CD4-positive, alpha-beta T cell treated with Interleukin-12 subunit alpha and Interleukin-12 subunit beta, for 1 hour (primary cell): ENCODE measurements at regions not wholly inside any gene's neighbourhood (a gene's known extent, or its start where the extent isn't known, plus 50 kb on each side); places are given as distances from the start of the nearest gene placed in this dataset.
"Not testable (repeated sequence)": the region's sequence is repeated elsewhere in the genome, so short reads cannot be mapped to it uniquely, and the experiment has no call there.

Source experiments
- DNase-seq: peaks from one replicate; pipeline ENCODE4 v3.0.0-alpha.2; 2020

- no peak for DNase-seq
These were observed 69.7 kb downstream of the RPS6KA4 start for GRCh38 chr11:64428693-64429092.

- DNase-seq: no peak
These were observed 71.0 kb downstream of the RPS6KA4 start for GRCh38 chr11:64429970-64430369.

GRCh38 chr11:64430645-64431044, 71.7 kb downstream of the RPS6KA4 start:
- no peak for DNase-seq

GRCh38 chr11:64436000-64436399, 77.0 kb downstream of the RPS6KA4 start:
- no peak for DNase-seq

GRCh38 chr11:64437426-64437825, 78.5 kb downstream of the RPS6KA4 start:
- DNase-seq: no peak

GRCh38 chr11:64438986-64439771, 80.2 kb downstream of the RPS6KA4 start:
- no peak for DNase-seq

- not testable (repeated sequence) for DNase-seq
These were observed 81.0 kb downstream of the RPS6KA4 start for GRCh38 chr11:64439772-64440491.

GRCh38 chr11:64441127-64441526, 82.2 kb downstream of the RPS6KA4 start:
- DNase-seq: no peak

- DNase-seq: no peak
These were observed 84.0 kb downstream of the RPS6KA4 start for GRCh38 chr11:64443001-64443400.

GRCh38 chr11:64444838-64445441, 86.0 kb downstream of the RPS6KA4 start:
- no peak for DNase-seq

GRCh38 chr11:64445651-64446050, 86.7 kb downstream of the RPS6KA4 start:
- no peak for DNase-seq

- peak; percentile 17 for DNase-seq
These were observed 89.1 kb downstream of the RPS6KA4 start for GRCh38 chr11:64447831-64448598.

GRCh38 chr11:64448599-64449380, 89.8 kb downstream of the RPS6KA4 start:
- DNase-seq: peak; percentile 67

- DNase-seq: peak; percentile 76
These were observed 90.6 kb downstream of the RPS6KA4 start for GRCh38 chr11:64449381-64450167.

- no peak for DNase-seq
These were observed 91.2 kb downstream of the RPS6KA4 start for GRCh38 chr11:64450168-64450560.

GRCh38 chr11:64451856-64452255, 92.9 kb downstream of the RPS6KA4 start:
- no peak for DNase-seq

- DNase-seq: no peak
These were observed 94.5 kb downstream of the RPS6KA4 start for GRCh38 chr11:64453466-64453865.

GRCh38 chr11:64455456-64456261, 96.7 kb downstream of the RPS6KA4 start:
- DNase-seq: no peak

- DNase-seq: no peak
These were observed 97.8 kb downstream of the RPS6KA4 start for GRCh38 chr11:64456509-64457320.
